ENCODE measurements at regions not wholly inside any gene's neighbourhood (a gene's known extent, or its start where the extent isn't known, plus 50 kb on each side); places are given as distances from the start of the nearest gene placed in this dataset.

DNA sequence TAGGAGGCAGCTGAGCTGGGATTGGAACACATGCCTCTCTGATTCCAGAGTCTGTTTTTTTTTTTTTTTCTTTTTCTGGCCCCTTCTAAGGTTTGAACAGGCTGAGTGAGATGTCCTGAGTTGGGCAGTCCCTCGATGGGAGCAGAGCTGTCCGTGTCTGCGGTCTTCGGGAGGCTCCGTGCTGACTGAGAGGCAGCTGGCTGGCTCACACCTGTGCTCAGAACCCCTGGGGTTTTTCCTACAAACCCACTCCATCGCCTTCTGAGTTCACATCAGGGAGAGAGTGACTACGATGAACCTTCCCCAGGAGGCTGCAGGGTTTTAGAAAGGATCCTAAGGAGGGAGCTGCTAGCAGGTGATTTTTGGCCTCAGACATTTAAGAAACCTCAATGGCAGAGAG lies 92.5 kb downstream of the IRF8 start:
- no peak for DNase-seq

DNA sequence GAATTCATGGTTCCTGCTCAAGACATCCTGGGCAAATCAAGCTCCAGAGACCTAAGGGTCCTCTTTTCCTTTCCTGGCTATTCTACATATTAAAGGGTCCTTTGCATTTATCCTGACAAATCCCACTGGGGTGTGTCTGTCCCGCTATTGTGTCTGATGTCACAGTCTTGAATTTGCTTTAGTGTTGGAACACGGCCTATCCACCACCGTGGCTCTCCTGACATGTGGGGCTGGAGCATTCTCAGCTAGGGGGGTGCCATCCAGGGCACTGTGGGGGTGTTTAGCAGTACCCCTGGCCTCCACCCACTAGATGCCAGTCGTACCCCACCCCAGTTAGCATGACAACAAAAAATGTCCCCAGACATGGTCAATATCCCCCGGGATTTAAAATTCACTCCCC lies 92.9 kb downstream of the IRF8 start:
- DNase-seq = no peak

DNA sequence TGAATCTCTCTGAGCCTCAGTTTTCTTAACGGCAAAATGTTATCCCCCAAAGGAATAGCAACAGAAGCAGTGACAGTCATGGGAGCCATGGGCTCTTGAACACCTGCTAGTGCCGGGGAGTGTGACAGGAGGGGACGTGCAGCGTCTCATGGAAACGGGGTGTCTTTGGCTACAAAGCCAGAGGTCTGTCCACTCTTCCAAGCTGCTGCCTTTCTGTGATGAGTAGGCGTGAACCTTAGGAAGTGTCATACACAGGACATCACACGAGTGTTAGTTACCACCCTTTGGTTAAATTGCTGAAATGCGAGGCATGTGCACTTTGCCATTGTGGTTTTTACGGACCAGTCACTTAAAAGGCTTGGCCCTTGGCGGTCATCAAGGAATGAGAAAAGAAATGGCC lies 93.4 kb downstream of the IRF8 start:
- no peak for DNase-seq

DNA sequence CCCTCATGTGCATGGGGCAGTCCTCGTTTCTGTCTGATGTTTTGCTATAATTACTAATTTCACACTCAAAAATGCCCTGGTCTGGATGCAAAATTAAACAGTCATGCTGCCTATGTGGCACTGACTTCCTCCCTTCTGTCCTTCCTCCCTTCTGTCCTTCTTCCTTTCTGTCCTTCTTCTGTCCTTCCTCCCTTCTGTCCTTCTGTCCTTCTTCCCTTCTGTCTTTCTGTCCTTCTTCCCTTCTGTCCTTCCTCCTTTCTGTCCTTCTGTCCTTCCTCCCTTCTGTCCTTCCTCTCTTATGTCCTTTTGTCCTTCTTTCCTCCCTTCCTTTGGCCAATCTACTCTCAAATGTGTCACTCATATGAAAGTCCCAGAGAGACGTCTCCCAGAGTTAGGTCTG lies 93.8 kb downstream of the IRF8 start:
- DNase-seq = no peak

DNA sequence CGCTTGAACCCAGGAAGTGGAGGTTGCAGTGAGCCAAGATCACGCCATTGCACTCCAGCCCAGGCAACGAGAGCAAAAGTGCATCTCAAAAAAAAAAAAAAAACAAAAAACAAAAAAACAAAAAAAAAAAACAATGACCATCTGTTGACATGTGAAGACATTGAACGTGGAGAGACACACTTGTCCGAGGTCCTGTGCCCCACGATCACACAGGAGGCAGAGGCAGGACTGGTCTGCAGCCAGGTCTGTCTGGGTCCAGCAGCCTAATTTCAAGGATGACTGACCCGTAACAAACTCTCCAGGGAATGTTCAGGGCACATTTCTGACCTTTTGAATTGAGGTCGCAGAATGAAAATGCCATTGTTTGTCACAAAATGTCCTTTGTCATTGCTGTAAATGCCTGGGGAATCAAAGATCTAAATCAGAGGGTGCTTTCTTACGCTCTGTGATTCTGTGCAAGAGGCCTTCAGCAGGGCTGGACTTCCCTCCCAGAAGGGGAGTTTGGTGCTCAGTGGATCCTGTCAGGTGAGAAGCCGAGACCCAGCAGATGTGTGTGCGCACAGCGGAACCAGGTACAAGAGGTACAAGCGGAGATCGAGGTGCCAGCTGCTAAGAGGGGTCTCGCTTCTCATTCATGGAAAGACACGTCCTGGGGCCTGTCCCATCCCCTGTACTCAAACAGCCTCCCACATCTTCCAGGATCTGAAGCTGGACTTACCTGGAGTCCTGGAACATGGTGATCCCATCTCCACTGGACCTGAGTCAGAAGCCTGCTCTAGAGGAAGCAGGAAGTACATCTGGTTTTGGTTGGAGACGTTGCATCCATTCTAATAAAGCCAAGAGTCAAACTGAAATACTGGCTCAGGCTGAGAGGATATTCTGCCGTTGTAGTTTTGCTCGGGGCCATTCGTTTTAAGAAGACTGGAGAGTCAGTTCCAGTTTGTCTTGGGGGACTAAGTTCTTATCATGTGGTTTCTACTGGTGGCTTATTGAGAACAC lies 95.8 kb downstream of the IRF8 start:
- no peak for DNase-seq

DNA sequence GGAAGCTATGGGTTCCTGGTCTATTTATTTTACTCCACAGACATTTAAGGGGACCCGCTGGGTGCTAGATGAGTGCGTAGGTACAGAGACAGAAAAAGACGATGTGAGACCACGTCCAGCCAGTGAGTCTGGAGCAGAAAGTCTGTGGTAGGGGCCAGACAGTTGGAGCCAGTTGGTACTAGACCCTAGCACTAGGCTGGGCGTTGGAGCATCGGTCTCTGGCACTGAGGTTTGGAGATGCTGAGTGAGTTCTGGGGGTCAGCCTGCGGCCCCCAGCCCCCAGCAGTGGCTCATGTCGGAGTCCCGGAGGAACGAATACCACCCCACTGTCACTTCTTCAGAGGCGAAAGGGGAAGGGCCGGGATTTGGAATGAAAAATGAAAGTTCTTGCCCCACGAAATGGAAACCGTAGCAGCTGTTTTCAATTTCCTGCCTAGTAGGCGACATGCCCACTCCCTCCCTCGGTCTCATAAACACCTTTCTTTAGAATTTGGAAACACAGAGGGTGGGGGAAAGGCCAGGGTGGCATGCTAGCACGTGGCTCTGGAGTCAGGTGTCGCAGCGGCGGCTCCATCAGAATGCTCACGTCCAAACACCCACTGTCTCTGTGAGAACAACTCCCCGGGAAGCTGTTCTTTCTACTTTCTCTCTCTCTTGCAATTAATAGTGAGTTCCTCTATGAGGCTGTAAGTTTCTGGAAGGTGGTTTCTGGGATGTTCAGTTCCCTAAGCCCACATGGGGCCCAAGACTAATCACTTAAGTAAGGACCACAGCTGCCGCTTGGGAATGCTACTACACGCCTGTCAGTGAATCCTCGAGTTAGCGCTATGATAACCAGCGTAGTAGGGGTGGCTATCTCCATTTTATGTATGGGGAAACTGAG lies 96.8 kb downstream of the IRF8 start:
- no peak for DNase-seq

DNA sequence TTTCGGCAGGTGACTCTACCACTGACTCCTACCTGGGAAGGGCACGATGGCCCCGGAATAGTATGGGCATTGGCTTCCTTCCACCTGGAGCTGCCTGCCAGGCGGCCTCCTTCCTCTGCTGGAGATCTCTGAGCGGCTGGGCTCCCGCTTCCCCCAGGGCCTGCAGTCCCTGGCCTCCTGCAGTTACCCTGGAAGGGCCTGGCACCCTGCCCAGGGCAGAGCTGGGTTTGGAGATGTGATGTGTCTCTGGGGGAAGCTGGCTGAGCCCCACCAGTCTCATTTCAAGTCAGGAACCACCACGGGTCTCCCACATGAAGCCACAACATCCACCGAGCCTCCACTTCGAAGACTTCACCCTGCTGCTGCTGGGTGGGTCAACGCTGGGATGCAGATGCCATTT lies 97.9 kb downstream of the IRF8 start:
- DNase-seq = no peak

DNA sequence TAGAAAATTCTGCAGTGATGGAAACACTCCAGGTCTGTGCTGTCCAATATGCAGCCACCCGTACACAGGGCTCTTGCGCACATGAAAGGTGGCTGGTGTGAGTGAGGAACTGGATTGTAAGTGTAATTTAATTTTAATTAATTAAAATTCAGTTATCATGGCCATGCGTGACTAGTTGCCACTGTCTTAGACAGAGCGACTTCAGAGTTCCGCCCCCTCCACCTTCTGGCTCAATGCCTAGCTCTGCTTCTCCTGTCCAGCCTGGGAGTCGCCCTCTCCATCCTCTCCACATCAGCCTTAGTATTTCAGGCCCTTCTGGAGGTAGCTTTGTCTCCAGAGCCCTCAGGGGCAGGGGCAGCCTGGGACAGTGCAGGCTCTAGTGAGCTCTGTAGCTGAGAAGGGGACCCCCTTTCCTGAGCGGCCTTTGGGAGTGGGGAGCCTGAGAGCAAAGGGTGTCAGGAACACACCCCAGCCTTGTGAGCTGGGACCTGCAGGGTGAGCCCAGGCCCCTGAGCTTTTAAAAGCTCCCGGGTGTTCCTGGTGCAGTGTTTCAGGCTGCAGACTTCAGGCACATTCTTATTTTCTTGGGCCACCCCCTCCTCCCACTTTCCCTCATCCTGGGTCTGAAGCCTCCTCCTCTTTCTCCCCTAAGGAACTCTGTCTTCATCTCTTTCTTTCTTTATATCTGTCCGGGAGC lies 99.4 kb downstream of the IRF8 start:
- no peak for DNase-seq

DNA sequence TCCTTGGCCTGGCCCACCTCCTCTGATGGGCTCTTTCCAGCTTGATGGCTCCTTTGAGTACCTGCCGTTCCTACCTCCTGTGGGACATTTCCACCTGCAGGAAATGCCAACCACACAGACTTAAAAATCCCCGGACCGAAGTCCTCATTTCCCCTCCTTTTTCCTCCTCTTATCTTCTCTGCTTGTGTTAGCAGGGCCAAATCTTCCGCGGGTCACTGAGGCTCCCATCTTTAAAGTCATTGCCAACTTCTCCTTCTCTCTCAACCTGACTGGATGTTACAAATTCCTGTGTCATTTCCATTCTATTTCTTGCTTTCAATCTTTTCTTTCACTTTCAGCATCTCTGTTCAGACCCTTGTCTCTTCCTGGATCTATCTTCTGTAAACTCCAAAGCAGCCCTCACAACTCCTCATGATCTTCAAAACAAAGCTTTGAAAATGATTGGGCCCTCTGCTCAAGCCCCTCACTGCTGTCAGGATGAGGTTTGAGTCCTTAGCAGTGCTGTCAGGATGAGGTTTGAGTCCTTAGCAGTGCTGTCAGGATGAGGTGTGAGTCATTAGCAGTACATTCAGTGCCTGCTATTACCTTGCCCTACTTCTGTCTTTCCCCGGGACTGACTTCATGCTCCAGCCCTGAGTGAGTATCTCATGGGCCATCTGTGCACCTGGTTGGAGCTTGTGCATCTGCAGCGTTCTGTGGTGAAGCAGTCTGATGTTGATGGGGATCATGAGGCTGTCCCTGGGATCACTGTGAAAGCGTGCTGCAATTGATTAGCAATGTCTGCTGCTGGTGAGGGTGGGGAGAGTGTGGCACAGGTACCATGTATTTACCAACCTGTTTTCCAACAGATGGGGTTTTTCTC lies 100.1 kb downstream of the IRF8 start:
- no peak for DNase-seq

DNA sequence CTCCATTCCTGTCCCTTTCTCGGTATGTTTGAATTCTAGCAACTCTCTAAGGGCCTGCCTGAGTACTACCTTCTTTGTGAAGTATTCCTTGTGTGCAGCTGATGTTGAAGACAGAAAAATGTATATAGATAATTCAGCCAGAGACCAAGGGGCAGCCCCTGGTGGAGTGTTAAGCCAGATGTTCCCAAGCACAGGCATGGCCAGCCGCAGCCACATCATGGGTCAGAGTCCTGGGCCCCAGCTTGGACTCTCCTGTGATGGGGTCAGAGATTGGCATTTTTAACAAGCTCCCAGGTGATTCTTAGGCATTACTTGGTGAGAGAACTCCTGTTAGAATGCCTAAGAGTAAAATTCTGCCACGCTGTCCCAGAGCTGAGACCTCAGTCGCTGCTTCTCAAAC lies 100.8 kb downstream of the IRF8 start:
- DNase-seq = no peak

DNA sequence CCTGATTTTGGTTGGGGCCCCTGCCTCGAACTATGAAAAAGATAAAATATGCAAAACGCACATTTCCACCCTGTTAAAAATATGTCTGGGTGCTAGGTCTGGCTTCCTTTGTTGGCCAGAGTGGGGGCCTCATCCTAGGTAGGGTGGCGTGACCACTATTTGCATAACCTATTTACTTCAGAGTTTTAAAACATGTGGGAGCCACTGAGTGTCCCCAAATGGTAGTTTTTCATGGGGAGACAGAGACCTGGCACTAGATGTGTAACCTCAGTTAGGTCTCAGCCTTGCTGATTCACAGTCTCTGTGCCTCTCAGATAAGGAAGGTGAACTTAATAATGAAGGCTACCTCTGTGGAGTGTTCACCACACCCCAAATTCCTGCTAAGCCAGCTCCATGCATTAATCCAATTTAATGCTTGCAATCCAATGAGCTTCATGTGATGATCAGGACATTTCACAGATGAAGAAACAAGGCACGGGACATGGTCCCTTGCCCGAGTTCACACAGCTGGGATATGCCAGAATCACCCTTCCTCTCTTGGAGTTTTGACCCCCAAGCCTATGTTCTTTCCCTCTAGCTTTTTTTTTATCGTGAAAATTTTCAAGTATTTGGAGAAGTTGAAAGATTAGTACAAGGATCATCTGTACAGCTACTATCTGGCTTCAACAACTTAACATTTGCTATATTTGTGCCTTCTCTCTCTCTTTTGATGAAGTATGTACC lies 103.4 kb downstream of the IRF8 start:
- no peak for DNase-seq

DNA sequence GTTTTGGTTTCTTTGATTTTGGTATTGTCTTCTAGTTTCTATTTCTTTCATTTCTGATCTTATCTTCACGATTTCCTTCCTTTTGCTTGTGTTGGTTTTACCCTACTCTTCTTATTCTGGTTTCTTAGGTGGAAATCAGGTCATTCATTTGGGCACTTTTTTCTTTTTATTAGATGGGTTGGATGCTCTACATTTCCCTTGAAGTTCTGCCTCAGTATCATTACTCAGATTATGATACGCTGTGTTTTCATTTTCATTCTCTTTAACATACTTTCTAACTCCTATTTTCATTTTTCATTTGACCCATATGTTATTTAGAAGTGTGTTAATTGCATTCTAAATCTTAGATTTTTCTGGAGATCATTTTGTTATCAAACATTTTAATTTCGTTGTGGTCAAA lies 108.6 kb downstream of the IRF8 start:
- DNase-seq = no peak

DNA sequence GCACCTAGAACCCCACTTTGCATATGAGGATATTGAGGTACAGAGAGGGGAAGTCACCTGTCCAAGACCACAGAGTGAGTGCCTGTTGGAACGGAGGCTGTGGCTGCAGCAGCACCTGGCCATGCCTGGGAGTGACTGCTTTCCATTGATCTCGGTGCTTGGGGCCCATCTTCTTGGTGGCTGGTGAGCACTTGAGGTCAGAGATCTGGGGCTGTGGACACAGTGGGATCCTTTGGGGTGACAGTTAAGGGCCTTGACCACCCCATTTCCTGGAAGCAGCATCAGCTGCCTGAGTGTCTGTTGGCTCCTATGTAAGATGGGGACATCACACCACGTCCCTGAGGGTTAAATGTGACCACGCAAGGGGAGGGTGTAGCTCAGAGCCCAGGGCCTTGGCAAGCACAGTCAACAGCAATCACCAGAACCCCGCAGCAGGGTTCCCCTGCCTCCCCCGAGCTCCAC lies 111.7 kb downstream of the IRF8 start:
- DNase-seq = no peak

DNA sequence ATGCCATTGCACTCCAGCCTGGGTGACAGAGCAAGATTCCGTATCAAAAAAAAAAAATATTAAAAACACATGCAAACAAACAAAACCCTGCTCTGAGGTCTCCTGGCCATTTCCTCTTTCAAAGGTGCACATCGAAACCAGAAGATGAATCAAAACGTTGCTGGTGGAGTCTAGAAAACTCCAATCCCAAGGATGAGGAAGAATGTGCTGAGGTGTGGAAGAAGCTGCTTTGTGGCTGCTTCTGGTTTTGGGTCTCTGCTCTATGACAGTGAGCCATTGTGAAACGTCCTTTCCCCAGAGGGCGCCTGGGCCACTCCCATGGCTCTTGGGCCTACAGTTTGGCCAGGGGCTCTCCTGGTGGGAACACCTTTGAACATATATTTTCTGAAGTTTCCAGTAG lies 112.6 kb downstream of the IRF8 start:
- DNase-seq = no peak

DNA sequence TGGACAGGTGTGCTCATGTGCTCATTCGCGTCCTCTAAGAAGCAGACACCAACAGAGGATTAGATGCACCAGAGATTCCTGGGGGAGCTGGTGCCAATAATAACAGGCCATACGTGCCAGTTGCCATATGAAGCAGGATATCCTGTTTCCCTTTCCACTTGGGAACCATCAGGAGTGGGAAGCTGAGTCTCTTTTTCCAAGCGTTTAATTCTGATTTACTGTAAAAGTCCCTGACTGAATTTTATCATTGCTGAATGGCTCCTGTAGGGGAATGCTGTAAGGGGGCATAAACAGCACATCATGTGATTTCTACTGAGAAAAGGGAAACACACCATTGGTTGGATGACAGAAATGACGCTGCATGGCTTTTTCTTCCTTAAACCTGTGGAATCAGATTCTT lies 113.3 kb downstream of the IRF8 start:
- no peak for DNase-seq

DNA sequence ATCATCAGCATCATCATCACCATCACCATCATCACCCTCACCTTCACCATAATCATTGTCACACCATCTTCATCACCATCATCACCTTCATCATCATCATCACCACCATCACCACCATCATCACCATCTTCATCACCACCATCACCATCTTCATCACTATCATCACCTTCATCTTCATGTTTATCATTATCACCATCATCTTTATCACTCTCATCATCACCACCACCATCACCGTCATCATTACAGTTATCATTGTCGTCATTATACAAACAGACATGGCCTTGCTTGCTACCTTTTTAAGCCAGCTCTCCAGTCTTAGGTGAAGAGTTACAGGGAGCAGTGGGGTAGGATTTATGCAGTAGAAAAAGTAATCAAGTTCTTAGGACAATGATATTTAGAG lies 114.9 kb downstream of the IRF8 start:
- DNase-seq = no peak

DNA sequence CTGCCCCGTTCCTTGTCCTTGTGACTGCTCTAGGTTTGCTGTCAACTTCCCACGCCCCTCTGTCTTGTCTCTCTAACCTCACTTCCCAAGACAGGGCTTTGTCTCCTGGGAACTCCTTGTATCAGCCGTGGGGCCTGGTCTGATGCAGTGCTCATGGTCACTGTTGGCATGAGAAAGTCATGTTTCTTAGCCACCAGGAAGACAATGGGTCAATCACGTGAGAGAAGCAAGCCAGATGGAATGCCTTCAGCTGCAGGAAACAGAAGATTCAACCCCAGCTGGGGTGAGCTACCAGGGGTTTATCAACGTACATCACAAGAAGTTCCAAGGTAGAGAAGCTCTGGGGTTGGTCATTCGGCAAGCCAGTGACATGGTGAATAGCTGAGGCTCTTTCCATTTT lies 116.6 kb downstream of the IRF8 start:
- DNase-seq = no peak

DNA sequence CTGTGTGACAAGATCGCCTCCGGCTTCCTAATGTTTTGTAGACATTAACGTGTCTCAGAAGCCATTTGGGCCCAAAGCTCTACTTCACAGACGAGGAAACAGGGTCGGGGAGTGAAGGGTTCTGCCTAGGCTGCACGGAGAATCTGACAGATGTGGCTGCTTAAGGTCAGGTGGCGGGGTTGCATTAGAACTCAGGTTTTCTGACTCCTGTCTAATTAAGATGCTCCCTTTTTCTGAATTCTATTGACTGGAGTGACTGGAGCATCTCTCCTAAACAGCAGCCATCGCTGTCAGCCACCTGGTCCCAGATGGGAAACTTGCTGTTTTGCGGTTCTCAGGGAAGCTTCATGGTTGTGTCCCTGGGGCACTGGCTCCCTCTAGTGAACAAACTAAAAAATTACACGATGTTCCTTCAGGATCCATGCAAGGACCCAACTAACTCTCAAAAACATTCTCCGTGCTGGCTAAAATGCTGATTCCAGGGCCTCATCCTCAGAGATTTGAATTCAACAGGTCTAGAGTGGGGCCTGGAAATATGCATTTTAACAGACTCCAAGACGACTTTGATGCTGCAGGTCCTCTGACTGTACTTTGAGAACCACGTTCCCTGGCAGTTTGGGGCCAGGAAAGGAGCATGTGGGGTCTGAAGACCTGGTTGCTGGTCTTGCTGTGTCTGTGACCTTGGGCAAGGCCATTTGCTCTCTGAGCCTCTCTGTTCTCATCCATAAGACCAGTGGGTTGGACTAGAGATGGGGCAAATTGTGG lies 117.4 kb downstream of the IRF8 start:
- no peak for DNase-seq

DNA sequence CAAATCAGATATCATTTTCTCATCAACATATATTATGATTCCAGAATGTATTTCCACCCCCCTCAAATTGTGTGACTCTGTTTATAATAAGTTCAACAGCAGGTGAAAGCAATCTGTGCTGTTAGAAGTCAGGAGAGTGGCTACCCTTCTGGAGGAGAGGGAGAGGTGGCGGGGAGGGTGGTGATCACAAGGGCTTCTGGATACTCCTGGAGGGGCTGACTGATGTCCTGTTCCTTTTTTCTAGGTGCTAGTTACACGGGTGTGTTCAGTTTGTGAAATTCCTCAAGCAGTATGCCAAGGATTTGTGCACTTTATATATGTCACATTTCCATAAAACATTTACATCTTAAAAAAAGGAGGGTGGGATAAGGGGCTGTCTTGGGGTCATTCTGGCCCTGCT lies 119.1 kb downstream of the IRF8 start:
- DNase-seq = no peak

DNA sequence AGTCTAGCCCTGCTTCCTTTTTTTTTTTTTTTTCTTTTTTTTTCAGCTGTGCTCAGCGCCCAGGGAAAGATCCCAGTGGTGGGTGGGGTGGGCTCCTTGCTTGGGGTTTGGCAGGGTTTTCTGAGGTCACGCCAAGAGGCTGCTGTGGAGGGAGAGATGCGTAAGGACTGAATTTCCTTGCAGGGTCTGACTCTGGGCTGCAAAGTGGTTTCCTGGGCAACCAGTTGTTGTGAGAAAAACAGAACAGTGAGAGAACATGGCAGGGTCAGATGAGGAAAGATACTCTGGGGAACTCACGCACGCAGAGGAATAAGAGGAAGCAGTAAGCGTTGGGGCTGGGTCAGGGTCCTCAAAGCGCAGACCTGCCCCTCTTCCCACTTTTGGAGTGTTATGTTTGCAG lies 119.5 kb downstream of the IRF8 start:
- no peak for DNase-seq

DNA sequence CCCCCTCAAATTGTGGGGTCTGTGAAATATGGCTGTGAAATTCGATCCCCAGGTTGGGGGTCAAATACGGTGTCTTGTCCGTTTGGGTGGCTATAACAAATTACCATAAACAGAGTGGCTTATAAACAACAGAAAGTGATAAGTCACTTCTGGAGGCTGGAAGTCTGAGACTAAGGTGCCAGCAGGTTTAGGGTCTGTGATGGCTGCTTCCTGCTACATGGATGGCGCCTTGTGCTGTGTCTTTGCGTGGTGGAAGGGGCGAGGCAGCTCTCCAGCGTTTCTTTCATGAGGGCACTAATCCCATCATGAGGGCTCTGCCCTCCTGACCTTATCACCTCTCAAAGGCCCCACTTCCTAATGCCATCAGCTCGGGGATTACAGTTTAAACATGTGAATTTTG lies 120.0 kb downstream of the IRF8 start:
- no peak for DNase-seq

Measured in stimulated activated naive CD4-positive, alpha-beta T cell treated with Interleukin-2 at 50 U/mL for 16 hours (primary cell).